WI38 (cell line): ENCODE measurements at regions not wholly inside any gene's neighbourhood (a gene's known extent, or its start where the extent isn't known, plus 50 kb on each side); places are given as distances from the start of the nearest gene placed in this dataset.

ENCODE experiments used
- H3K4me3 ChIP-seq: 2 replicates; pipeline ENCODE4 v1.5.1; 2011; ENCODE audit warnings: low read depth, mild to moderate bottlenecking, control low read depth, low read length
- TF ChIP-seq, protein P1 (sequence below): IDR thresholded peaks from 2 replicates; pipeline ENCODE4 v1.5.1; 2012; ENCODE audit warnings: low read depth, mild to moderate bottlenecking, control low read depth, low read length

DNA sequence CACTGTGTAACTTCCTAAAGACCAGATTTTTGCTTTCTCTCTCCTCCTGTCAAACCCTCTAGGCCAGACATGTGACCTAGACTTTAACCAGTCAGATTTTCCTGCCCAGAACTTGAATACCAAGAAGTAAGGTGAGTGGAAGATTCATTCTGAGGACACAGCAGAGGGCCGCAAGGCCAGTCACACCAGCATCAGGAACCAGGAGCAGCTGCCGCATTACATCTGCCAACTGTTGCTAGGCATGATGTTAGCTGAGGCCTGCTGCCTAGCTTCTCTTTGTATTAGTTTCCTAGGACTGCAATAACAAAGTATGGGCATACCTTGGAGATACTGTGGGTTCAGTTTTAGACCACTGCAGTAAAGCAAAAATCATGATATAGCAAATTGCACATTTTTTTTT is 101.9 kb upstream of the BMP4 start:
- TF ChIP-seq, protein P1, sequence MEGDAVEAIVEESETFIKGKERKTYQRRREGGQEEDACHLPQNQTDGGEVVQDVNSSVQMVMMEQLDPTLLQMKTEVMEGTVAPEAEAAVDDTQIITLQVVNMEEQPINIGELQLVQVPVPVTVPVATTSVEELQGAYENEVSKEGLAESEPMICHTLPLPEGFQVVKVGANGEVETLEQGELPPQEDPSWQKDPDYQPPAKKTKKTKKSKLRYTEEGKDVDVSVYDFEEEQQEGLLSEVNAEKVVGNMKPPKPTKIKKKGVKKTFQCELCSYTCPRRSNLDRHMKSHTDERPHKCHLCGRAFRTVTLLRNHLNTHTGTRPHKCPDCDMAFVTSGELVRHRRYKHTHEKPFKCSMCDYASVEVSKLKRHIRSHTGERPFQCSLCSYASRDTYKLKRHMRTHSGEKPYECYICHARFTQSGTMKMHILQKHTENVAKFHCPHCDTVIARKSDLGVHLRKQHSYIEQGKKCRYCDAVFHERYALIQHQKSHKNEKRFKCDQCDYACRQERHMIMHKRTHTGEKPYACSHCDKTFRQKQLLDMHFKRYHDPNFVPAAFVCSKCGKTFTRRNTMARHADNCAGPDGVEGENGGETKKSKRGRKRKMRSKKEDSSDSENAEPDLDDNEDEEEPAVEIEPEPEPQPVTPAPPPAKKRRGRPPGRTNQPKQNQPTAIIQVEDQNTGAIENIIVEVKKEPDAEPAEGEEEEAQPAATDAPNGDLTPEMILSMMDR = no peak
- H3K4me3 ChIP-seq = no peak overlapping the region

DNA sequence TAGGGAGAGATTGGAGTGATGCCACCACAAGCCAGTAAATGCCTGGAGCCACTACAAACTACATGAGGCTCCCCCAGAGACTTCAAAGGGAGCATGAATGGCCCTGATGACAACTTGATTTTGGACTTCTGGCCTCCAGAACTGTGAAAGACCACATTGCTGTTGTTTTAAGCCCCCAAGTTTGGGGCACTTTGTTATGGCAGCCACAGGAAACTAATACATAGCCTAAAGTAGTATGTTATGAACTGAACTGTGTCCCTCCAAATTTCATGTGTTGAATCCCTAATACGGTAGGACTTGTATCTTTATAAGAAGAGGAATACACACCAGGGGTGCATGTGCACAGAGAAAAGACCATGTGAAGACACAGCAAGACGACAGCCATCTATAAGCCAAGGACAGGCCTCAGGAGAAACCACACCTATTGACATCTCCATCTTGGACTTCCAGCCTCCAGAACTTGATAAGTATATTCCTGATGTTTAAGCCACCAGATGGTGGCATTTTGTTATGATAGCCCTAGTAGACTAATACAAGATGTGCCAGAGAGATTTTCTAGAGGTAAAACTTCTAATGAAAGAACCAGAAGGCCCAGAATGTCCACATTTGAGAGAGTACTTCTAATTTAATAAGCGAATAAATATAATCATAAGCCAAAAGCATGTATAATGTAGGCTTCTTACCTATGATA is 127.1 kb upstream of the BMP4 start:
- TF ChIP-seq, protein P1 = no peak

DNA sequence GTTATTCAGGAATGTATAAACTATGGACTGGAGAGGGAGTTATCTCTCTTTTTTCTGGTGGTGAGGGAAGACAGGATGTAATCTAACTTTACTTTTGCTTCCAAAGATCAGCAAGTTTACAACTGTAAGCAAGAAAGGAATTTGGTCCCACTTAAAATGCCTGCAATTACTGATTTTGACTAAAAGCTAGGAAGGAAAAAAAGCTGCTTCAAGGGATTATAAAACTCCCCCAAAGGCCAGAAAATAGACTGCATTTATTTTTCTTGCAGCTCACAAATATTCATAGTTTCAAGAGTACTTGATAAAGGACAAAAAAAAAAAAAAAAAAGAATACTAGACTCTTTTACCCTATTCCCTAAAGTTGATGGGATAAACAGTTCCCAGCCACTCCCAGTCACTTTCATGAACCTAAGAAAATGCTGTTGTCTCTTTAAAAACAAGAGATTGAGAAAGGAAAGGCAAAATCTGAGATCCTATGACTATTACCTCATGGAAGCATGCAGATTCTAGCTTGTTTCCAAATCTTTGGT is 128.7 kb upstream of the BMP4 start:
- TF ChIP-seq, protein P1 = no peak
- no peak overlapping the region for H3K4me3 ChIP-seq

More for the DNA sequence above, 127.1 kb upstream of the BMP4 start:
- no peak overlapping the region for H3K4me3 ChIP-seq

DNA sequence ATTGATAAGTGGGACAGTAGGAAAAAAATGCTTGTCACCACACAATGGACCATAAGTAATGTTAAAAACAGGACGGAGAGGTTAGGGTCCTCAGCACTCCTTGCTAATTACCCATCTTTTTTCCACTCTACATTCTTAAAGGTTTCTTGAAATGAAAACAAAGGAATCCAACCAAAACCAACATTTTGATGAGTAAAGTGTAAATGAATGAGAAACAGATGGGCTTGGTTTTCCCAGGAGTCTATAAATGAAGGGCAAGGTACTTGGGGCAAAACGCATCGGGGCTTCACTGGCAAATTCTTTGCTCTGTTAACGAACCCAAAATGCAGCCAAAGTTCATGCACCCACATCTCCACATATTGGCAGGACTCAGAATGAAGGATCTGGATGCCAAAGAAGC is 129.2 kb upstream of the BMP4 start:
- TF ChIP-seq, protein P1 = no peak
- H3K4me3 ChIP-seq = no peak overlapping the region

DNA sequence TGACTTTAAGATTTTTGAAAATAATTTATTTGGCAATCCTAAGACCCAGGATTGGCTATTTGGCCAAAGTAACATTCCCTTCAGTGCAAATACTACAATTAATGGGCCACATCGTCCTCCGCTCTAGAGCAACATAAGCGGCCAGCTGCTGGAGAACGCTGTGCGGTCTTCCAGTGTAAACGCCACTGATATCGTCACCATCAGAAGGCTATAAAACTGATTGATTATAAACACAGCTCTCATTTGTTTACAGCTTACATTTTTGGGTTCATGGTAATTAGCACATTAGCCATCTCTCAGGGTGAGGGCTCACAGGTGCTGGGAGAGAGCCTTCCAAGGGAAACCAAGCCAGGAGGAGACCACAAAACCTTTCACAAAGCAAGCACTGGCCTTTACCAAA is 130.1 kb upstream of the BMP4 start:
- TF ChIP-seq, protein P1 = no peak

DNA sequence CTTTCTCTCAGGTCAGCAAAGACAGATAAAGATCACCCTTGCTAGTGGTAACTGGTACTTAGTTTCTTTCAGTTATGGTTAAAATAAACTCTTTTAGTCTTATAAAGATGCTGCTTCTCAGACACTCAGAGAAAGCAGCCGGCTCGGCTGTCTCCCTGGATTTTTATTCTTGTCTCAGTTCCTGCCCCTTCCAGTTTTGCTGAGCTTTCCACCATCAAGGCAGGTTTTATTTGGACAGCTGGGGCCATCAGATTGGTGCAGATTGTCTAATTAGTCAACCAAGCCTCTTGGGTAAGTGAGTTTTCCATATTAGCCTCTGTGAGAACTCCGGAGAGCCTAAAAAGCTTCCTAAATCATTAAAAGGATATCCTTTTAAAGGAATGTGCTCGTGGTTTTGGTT is 130.8 kb upstream of the BMP4 start:
- TF ChIP-seq, protein P1 = no peak
- no peak overlapping the region for H3K4me3 ChIP-seq

More for the DNA sequence above, 130.1 kb upstream of the BMP4 start:
- H3K4me3 ChIP-seq = no peak overlapping the region

DNA sequence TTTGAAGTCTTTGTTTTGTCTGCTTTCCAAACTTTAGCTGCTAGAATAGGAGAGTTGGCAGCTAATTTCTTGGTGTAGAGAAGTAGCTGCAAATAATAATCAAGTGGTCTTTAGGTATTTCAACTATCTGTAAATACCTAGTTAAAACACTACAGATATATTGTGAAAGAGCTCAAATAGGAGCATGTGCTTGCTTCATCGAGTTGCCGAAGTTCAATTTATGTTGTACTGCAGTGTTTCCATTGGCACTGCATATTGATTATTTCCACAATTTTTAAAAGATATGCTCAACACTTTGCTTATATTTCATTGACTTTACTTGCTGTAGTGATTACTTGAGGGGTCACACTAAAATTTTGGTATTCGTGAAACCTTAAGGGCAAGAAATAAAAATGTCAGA is 131.6 kb upstream of the BMP4 start:
- no peak overlapping the region for H3K4me3 ChIP-seq
- TF ChIP-seq, protein P1 = no peak
